GM19035 (cell line): ENCODE measurements at regions not wholly inside any gene's neighbourhood (a gene's known extent, or its start where the extent isn't known, plus 50 kb on each side); places are given as distances from the start of the nearest gene placed in this dataset.

Source experiments
- ATAC-seq: cut with Tn5 transposase; IDR thresholded peaks from one replicate; pipeline ENCODE4 v1.9.1; 2021; ENCODE audit not compliant: unreplicated experiment

DNA sequence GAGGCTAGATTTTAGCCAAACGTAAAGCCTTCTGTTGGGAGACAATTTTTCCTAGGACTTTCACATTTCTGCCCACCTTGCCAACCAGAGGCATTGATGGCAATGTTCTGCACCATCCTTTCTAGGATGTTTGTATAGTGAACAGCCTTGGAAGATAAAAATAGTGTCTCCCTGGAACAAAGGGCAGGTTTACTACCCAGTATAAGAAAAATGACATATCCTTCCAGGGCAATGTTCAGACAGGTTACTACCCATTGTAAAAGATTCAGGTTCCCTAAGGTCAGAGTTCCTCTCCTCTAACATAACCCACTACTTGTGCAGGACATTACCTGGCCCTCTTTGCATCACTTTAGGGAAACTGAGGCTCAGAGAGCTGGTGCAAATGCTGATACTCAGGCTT lies 248.2 kb upstream of the VEPH1 start:
- no peak for ATAC-seq

DNA sequence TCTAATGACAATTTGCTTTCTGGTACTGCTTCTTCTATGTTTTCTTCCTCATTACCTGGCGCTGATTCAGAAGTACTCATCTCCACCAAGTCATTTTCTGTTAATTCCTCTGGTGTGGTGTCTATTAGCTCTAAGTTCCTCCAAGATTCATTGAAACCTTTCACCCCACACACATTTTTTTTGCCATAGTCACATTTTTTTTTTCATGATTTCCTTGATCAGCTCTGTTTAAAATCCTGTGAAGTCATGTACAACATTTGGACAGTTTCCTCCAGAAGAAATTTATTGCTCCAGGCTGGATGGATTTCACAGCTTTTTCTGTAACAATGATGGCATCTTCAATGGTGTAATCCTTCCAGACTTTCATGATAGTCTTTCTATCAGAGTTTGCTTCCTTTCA lies 243.2 kb upstream of the VEPH1 start:
- no peak for ATAC-seq

DNA sequence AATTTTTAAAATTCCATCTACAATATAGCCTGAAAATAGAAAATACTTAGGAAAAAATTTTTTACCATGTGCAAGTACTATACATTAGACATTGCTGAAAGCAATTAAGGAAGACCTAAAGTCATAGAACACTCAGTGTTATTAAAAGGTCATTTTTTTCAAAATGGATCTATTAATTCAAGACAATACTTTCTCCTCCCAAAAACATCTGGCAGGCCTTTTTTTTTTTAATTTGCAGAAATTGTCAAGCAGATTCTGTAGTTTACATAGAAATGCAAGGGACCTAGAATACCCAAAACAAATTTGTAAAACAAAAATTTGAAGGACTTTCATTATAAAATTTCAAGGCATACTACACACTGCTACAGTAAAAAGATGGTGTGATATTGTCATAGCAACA lies 238.4 kb upstream of the VEPH1 start:
- no peak for ATAC-seq

DNA sequence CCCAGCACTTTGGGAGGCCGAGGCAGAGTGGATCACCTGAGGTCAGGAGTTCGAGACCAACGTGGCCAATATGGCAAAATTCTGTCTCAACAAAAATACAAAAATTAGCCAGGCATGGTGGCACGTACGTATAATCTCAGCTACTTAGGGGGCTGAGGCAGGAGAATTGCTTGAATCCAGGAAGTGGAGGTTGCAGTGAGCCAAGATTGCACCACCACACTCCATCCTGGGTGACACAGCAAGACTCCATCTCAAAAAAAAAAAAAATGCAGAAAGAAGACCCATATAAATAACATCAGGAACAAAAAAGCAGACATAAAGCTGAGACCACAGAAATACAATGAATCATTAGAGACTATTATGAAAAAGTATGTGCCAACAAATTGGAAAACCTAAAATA lies 235.2 kb upstream of the VEPH1 start:
- ATAC-seq: no peak

DNA sequence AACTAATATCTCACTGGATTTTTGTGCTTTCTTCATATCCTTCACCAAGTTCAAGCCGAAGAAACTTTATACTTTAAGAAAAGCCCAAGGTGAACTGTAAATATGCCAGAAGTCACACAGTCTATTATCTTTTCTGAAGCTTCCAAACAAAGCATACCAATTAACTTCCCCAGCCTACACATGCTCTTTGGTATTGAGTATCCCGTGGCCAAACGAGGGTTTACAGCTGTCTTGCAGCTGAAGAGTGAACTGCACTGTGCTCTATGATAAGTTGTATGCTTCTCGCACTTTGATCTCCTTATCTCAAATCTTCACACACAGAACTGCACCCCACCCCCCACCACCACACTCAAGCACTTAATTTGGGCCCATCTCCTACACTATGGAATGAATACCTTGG lies 215.6 kb upstream of the VEPH1 start:
- ATAC-seq: no peak

DNA sequence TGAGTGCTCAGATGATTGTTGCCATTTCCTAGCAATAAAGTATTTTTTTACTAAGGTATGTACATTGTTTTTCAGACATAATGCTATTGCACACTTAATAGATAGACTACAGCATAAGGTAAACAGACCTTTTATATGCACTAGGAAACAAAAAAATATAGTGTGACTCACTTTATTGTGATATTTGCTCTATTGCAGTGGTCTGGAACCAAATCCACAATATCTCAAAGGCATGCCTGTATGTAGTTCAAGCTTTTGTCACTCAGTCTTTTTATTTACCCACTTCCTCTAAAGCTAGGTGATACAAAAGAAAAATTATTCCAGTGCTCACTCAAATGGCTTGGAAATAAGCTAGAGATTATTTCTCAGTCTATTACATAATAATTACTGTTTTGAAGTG lies 209.9 kb upstream of the VEPH1 start:
- no peak for ATAC-seq

- no peak for ATAC-seq
Measured at GRCh38 chr3:157705258-157705657, 202.0 kb upstream of the VEPH1 start.

- no peak for ATAC-seq
Measured at GRCh38 chr3:157700405-157700804, 197.2 kb upstream of the VEPH1 start.

GRCh38 chr3:157695586-157695985 lies 192.4 kb upstream of the VEPH1 start:
- ATAC-seq: no peak

DNA sequence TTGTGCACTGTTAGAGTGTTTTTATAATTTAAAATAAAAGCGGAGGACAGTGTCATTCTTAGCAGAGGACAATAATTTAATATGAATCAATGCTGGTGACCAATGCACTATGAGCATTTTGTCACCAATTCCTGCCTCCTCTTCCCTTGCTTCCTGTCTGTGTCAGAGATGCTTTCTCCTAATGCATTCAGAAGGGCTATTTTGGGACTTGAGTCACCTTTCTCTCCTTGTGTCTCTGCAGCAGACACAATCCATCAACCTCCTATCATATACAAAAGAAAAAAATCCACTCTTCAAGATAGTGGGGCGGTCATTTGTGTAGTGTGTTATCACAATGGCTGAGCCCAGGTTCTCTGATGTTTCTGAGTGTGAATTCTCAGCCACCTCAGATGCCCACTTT lies 191.9 kb upstream of the VEPH1 start:
- ATAC-seq: no peak

GRCh38 chr3:157693762-157694161 lies 190.5 kb upstream of the VEPH1 start:
- no peak for ATAC-seq

GRCh38 chr3:157692468-157692867 lies 189.3 kb upstream of the VEPH1 start:
- no peak for ATAC-seq

GRCh38 chr3:157683668-157684067 lies 180.5 kb upstream of the VEPH1 start:
- no peak for ATAC-seq

- no peak for ATAC-seq
Measured at GRCh38 chr3:157672061-157672460, 168.8 kb upstream of the VEPH1 start.

GRCh38 chr3:157671656-157672055 lies 168.4 kb upstream of the VEPH1 start:
- no peak for ATAC-seq

DNA sequence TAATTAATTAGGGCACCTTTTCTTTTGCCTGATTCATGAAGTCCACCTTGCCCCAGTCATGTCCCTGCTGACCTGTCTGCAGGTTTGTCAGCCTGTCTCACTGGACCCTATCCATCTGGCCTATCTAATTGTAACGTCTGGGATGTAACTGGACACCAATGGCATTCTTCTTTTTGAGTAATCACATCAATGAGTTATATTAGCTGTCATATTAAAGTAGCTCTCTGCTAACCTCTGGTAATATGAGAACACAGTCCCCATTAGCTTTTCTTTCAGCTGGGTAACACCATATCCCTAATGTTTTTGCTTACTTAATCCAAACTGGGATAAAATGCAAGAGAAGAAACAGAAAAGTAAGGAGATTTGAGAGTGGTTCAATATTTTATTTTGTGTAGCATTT lies 166.2 kb upstream of the VEPH1 start:
- no peak for ATAC-seq

- no peak for ATAC-seq
Measured at GRCh38 chr3:157667493-157667892, 164.3 kb upstream of the VEPH1 start.

GRCh38 chr3:157662171-157662570 lies 159.0 kb upstream of the VEPH1 start:
- no peak for ATAC-seq

DNA sequence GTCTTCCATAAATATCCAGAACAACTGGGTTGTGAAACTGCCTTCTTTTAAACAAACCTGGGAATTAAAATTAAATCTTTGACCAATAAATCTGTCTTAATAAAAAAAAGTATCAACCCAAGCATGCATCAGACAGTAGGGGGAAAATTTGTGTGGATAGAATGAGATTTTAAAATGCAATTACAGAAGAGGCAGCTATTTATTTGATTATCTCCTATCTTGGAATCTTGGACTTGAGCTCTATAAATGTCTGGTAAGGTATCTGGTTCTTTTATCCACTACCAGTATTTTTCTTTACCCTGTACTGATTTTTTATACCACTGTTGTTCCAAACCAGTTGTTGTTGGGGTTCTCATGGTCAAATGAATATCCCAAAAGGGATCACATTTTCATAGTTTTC lies 157.6 kb upstream of the VEPH1 start:
- no peak for ATAC-seq

DNA sequence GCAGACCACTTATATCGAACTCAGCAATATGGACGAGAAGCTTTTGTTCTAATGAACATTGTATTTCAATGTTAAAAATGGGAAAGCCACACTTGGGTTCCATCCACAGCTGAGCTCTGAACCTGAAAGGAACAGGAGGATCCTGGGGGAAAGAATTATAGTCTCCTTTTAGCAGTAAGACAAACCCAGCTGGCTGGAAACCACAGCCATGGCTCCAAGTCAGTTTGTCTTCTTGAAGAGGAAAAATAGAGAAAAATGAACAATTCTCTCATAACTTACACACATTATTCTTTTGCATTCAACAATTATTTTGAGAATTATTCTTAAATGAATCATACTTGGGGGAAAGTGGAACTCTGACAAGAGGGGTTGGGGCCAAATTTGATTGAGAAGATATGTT lies 149.2 kb upstream of the VEPH1 start:
- ATAC-seq: no peak

DNA sequence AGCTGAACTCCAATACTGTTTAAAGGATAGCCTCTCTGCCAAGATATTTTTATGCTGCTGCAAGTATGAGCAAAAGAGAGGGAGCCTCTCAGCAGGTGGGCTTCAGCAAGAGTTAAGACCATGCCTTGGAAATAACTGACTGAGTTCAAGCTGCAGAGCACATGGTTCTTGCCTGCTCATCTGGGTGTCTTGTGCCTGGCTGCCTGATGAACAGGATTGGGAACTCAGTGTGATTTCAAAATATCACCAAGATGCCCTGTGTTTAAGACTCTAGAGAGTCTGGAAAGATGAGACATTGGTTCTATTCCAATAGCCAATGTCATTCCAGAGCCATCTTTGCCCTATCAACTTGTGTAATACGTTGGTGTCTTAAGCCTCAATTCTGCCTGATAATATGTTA lies 147.5 kb upstream of the VEPH1 start:
- ATAC-seq: no peak

GRCh38 chr3:157650172-157650571 lies 147.0 kb upstream of the VEPH1 start:
- no peak for ATAC-seq

GRCh38 chr3:157649511-157649910 lies 146.3 kb upstream of the VEPH1 start:
- ATAC-seq: no peak

DNA sequence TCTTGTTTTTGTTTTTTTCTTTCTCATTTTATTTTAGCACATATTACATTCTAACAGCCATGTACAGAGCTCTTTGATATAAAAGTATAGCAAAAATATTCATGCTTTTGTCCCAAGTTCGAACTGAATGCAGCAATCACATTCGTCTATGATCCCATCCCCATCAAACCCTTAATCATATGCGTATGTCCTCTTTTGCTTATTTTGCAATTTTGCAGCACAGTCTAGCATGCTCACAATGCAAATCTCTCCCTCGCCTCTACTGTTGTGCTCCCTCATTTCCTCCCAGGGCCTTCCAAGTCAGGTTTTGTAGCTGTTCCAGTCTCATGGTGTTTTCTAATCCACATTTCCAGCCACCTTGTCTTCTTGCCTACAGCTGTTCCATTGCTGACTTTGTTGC lies 144.6 kb upstream of the VEPH1 start:
- no peak for ATAC-seq
